IMR-90 (cell line): ENCODE measurements at regions not wholly inside any gene's neighbourhood (a gene's known extent, or its start where the extent isn't known, plus 50 kb on each side); places are given as distances from the start of the nearest gene placed in this dataset.

Source experiments
- ATAC-seq: fragments of 200-7000 bp; cut with Tn5 transposase; 2 replicates; pipeline ENCODE4 v1.9.1; 2020; ENCODE audit warnings: low read depth, mild to moderate bottlenecking, moderate library complexity
- BruUV-seq: library from RNA; stranded (reverse); fragments of 400-500 nt; replicated peaks from 2 replicates; lab custom pipeline; 2021; lab: Mats Ljungman, UMichigan
- CTCF ChIA-PET: fragments of 300-600 bp; formaldehyde crosslinking; extraction: SDS; loops from one replicate; lab custom pipeline; 2021; ENCODE audit warnings: antibody characterized with exemption; lab: Yijun Ruan, JAX
- POLR2A ChIA-PET: fragments of 300-600 bp; sonication (Branson Sonifier 250); formaldehyde crosslinking; loops from one replicate; lab custom pipeline; 2022; ENCODE audit warnings: antibody characterized with exemption; ENCODE audit not compliant: unreplicated experiment; lab: Charles Lee
- DNase-seq: peaks from one replicate; pipeline ENCODE4 v3.0.0; 2013
- H2AFZ ChIP-seq: replicated peaks from 2 replicates; pipeline ENCODE3; 2013; ENCODE audit warnings: low read length, mild to moderate bottlenecking; ENCODE audit not compliant: poor library complexity
- H2AK5ac ChIP-seq: 2 replicates; pipeline ENCODE4 v1.6.1; 2013; ENCODE audit warnings: low read depth, low read length, inconsistent platforms
- H2AK9ac ChIP-seq: replicated peaks from 2 replicates; pipeline ENCODE3; 2013; ENCODE audit warnings: mild to moderate bottlenecking, low read depth, low read length, moderate library complexity; ENCODE audit not compliant: poor library complexity
- H2BK120ac ChIP-seq: 2 replicates; pipeline ENCODE4 v1.6.1; 2013; ENCODE audit warnings: low read depth, low read length, inconsistent platforms
- H2BK15ac ChIP-seq: 3 replicates; pipeline ENCODE4 v1.6.1; 2013; ENCODE audit warnings: low read depth, low read length, inconsistent platforms
- H2BK20ac ChIP-seq: 2 replicates; pipeline ENCODE4 v1.6.1; 2013; ENCODE audit warnings: low read depth, mild to moderate bottlenecking, inconsistent platforms, low read length, moderate library complexity
- H2BK5ac ChIP-seq: 2 replicates; pipeline ENCODE4 v1.6.1; 2013; ENCODE audit warnings: mild to moderate bottlenecking, low read depth, low read length, inconsistent platforms; ENCODE audit not compliant: poor library complexity, severe bottlenecking
- H3K14ac ChIP-seq: replicated peaks from 2 replicates; pipeline ENCODE4 v1.6.1; 2013; ENCODE audit warnings: low read depth, low read length, inconsistent platforms
- H3K18ac ChIP-seq: 2 replicates; pipeline ENCODE4 v1.6.1; 2013; ENCODE audit warnings: low read depth, low read length, control low read depth
- H3K23ac ChIP-seq: 2 replicates; pipeline ENCODE4 v1.6.1; 2013; ENCODE audit warnings: low read depth, low read length, inconsistent platforms
- H3K27ac ChIP-seq: 2 replicates; pipeline ENCODE4 v1.5.1; 2013; ENCODE audit warnings: mild to moderate bottlenecking, control low read depth, low read length; ENCODE audit not compliant: insufficient read depth
- H3K27me3 ChIP-seq: 2 replicates; pipeline ENCODE4 v1.6.1; 2013; ENCODE audit warnings: low read length; ENCODE audit not compliant: control insufficient read depth, insufficient read depth
- H3K36me3 ChIP-seq: 2 replicates; pipeline ENCODE4 v1.6.1; 2013; ENCODE audit warnings: low read length, mixed read lengths; ENCODE audit not compliant: control insufficient read depth, insufficient read depth
- H3K4ac ChIP-seq: 2 replicates; pipeline ENCODE4 v1.6.1; 2013; ENCODE audit warnings: low read depth, low read length, inconsistent platforms
- H3K4me1 ChIP-seq: 2 replicates; pipeline ENCODE4 v1.6.1; 2013; ENCODE audit warnings: low read length, mixed read lengths; ENCODE audit not compliant: control insufficient read depth, insufficient read depth
- H3K4me2 ChIP-seq: 2 replicates; pipeline ENCODE4 v1.6.1; 2013; ENCODE audit warnings: low read depth, mild to moderate bottlenecking, control low read depth, low read length, moderate library complexity
- H3K4me3 ChIP-seq: 2 replicates; pipeline ENCODE4 v1.5.1; 2013; ENCODE audit warnings: low read depth, mild to moderate bottlenecking, control low read depth, low read length, moderate library complexity; ENCODE audit not compliant: insufficient read depth
- H3K56ac ChIP-seq: 2 replicates; pipeline ENCODE4 v1.6.1; 2013; ENCODE audit warnings: low read length, inconsistent platforms; ENCODE audit not compliant: insufficient read depth; ENCODE audit errors: extremely low read depth
- H3K79me1 ChIP-seq, 2 experiments: 2 replicates each; pipeline ENCODE4 v1.6.1; 2013; ENCODE audit warnings: low read length in 2 of 2, inconsistent platforms in 1 of 2, low read depth in 1 of 2
- H3K9ac ChIP-seq: 2 replicates; pipeline ENCODE4 v1.6.1; 2013; ENCODE audit warnings: low read depth, low read length, control low read depth
- H3K9me1 ChIP-seq: 2 replicates; pipeline ENCODE4 v1.6.1; 2013; ENCODE audit warnings: low read length, inconsistent platforms; ENCODE audit not compliant: insufficient read depth
- H3K9me3 ChIP-seq: 2 replicates; pipeline ENCODE4 v1.6.1; 2013; ENCODE audit warnings: low read length; ENCODE audit not compliant: control insufficient read depth, insufficient read depth
- H4K20me1 ChIP-seq: 2 replicates; pipeline ENCODE4 v1.6.1; 2013; ENCODE audit warnings: low read length, inconsistent platforms; ENCODE audit not compliant: insufficient read depth
- H4K5ac ChIP-seq: 2 replicates; pipeline ENCODE4 v1.6.1; 2013; ENCODE audit warnings: mild to moderate bottlenecking, low read depth, low read length, control low read depth
- H4K8ac ChIP-seq, 2 experiments: 2 replicates each; pipeline ENCODE4 v1.6.1; 2013; ENCODE audit warnings: low read depth in 2 of 2, low read length in 2 of 2, control low read depth in 1 of 2, inconsistent platforms in 1 of 2
- H4K91ac ChIP-seq: 2 replicates; pipeline ENCODE4 v1.6.1; 2013; ENCODE audit warnings: low read depth, low read length, inconsistent platforms; ENCODE audit not compliant: insufficient read depth
- BHLHE40 ChIP-seq: fragments of 150-350 bp; IDR thresholded peaks from 2 replicates; pipeline ENCODE4 v1.6.1; 2016; ENCODE audit warnings: mild to moderate bottlenecking, low read depth, low read length
- FOS ChIP-seq: fragments of 150-350 bp; IDR thresholded peaks from 2 replicates; pipeline ENCODE4 v1.6.1; 2016; ENCODE audit warnings: low read depth, low read length
- MAFK ChIP-seq: IDR thresholded peaks from 2 replicates; pipeline ENCODE4 v1.6.1; 2012; ENCODE audit warnings: low read depth, low read length, improper control_type of control experiment
- MAZ ChIP-seq: IDR thresholded peaks from 2 replicates; pipeline ENCODE4 v1.6.1; 2012; ENCODE audit warnings: low read depth, mild to moderate bottlenecking, low read length, improper control_type of control experiment, moderate library complexity, borderline replicate concordance
- MXI1 ChIP-seq: IDR thresholded peaks from 2 replicates; pipeline ENCODE4 v1.6.1; 2012; ENCODE audit warnings: low read depth, mild to moderate bottlenecking, low read length, moderate library complexity, borderline replicate concordance
- NFE2L2 ChIP-seq: fragments of 150-350 bp; IDR thresholded peaks from 2 replicates; pipeline ENCODE4 v1.6.1; 2016; ENCODE audit warnings: low read depth, mild to moderate bottlenecking, low read length
- POLR2A ChIP-seq: IDR thresholded peaks from 2 replicates; pipeline ENCODE4 v1.6.1; 2012; ENCODE audit warnings: mild to moderate bottlenecking, low read depth, low read length
- RCOR1 ChIP-seq: IDR thresholded peaks from 2 replicates; pipeline ENCODE4 v1.6.1; 2012; ENCODE audit warnings: mild to moderate bottlenecking, low read length, improper control_type of control experiment; ENCODE audit not compliant: insufficient replicate concordance
- RFX5 ChIP-seq: IDR thresholded peaks from 2 replicates; pipeline ENCODE4 v1.8.0; 2012; ENCODE audit warnings: low read depth, mild to moderate bottlenecking, low read length, moderate library complexity
- SMC3 ChIP-seq: fragments of 150-350 bp; IDR thresholded peaks from 2 replicates; pipeline ENCODE4 v1.6.1; 2016; ENCODE audit warnings: low read depth, mild to moderate bottlenecking, antibody characterized with exemption, low read length, moderate library complexity
- whole genome bisulfite sequencing, 2 experiments: methylation state at CpG; one replicate each; pipeline versions ENCODE4 v1.1.5 to v1.1.7; 2013; ENCODE audit warnings: missing lambda C conversion rate in 2 of 2; ENCODE audit not compliant: insufficient read length in 1 of 2; ENCODE audit errors: extremely low coverage in 2 of 2; 5-methylcytosine and 5-hydroxymethylcytosine counted together
- dilution Hi-C: fragments of 300-500 bp; cut with HindIII; formaldehyde crosslinking; loops from one replicate; pipeline ENCODE4 v1.14.3; 2018; ENCODE audit warnings: low sequenced_read_pairs; ENCODE audit not compliant: unreplicated experiment
- in situ Hi-C: fragments of 300-500 bp; cut with MboI; formaldehyde crosslinking; loops from 3 replicates; pipeline ENCODE4 v1.14.3; 2019; ENCODE audit warnings: low sequenced_read_pairs, inconsistent platforms, mixed read lengths
- intact Hi-C: fragments of 100-400 bp; cut with micrococcal nuclease; formaldehyde crosslinking; loops from 2 replicates; pipeline ENCODE4 v1.10.0; 2022
- TF ChIP-seq, protein P1 (sequence below): conservative IDR thresholded peaks from 2 replicates; pipeline ENCODE4 v1.5.1; 2012; ENCODE audit warnings: mild to moderate bottlenecking, low read depth, low read length, improper control_type of control experiment

DNA sequence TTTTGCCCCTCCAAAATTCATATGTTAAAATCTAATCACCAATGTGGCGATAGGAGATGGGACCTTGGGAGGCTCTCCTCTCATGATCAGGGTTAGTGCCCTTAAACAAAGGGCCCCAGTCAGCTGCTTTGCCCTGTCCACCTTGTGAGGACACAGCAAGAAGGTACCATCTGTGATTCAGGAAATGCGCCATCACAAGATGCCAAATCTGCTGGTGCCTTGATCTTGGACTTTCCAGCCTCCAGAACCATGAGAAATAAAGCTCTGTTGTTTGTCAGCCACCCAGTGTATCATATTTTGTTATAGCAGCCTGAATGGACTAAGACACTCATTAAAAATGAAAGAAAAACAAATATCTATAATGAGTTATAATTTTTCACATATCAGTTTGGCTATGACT is 63.0 kb upstream of the NKD1 start:
- no peak overlapping the region for H4K8ac ChIP-seq
- no peak overlapping the region for H2AK5ac ChIP-seq
- no peak overlapping the region for H3K9ac ChIP-seq
- in situ Hi-C loops = no loop called here
- no peak overlapping the region for H3K23ac ChIP-seq
- H2BK20ac ChIP-seq = no peak overlapping the region
- TF ChIP-seq RFX5 (no peak), MXI1 (no peak), FOS (no peak), NFE2L2 (no peak), SMC3 (no peak), POLR2A (no peak), MAZ (no peak), BHLHE40 (no peak), RCOR1 (no peak), MAFK (no peak)
- TF ChIP-seq, protein P1, sequence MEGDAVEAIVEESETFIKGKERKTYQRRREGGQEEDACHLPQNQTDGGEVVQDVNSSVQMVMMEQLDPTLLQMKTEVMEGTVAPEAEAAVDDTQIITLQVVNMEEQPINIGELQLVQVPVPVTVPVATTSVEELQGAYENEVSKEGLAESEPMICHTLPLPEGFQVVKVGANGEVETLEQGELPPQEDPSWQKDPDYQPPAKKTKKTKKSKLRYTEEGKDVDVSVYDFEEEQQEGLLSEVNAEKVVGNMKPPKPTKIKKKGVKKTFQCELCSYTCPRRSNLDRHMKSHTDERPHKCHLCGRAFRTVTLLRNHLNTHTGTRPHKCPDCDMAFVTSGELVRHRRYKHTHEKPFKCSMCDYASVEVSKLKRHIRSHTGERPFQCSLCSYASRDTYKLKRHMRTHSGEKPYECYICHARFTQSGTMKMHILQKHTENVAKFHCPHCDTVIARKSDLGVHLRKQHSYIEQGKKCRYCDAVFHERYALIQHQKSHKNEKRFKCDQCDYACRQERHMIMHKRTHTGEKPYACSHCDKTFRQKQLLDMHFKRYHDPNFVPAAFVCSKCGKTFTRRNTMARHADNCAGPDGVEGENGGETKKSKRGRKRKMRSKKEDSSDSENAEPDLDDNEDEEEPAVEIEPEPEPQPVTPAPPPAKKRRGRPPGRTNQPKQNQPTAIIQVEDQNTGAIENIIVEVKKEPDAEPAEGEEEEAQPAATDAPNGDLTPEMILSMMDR = no peak
- no peak overlapping the region for H2BK15ac ChIP-seq
- H3K79me1 ChIP-seq = no peaks in the 10 kb centered on the region
- H2BK120ac ChIP-seq = no peak overlapping the region
- no peaks in the 10 kb centered on the region for H3K4me1 ChIP-seq
- H3K18ac ChIP-seq = no peak overlapping the region
- H3K27me3 ChIP-seq = no peaks in the 10 kb centered on the region
- no peaks in the 10 kb centered on the region for H3K9me3 ChIP-seq
- no peak overlapping the region for H3K14ac ChIP-seq
- H4K20me1 ChIP-seq = no peaks in the 10 kb centered on the region
- no peaks in the 10 kb centered on the region for H3K9me1 ChIP-seq
- no peak overlapping the region for H4K5ac ChIP-seq
- intact Hi-C loops = no loop called here
- H3K36me3 ChIP-seq = no peaks in the 10 kb centered on the region
- no peak overlapping the region for H2AFZ ChIP-seq
- H3K4me3 ChIP-seq = no peak overlapping the region
- no peak overlapping the region for H3K56ac ChIP-seq
- no peak overlapping the region for H3K4ac ChIP-seq
- WGBS, 2 experiments = 80% methylated on average over 1 of the region's 2 CpGs; no CpG with 5 or more reads in 1 of the 2 experiments
- no peak overlapping the region for H4K91ac ChIP-seq
- no peak overlapping the region for H2AK9ac ChIP-seq
- no peak overlapping the region for H2BK5ac ChIP-seq
- ATAC-seq (no peak), DNase-seq (no peak)
- dilution Hi-C loops = no loop called here
- no peak overlapping the region for H3K4me2 ChIP-seq
- BruUV-seq = no TSS peak
- ChIA-PET CTCF (no interaction called here), POLR2A (no interaction called here)
- no peak overlapping the region for H3K27ac ChIP-seq
